Islet of Langerhans (tissue), 1 donor: ENCODE measurements at regions not wholly inside any gene's neighbourhood (a gene's known extent, or its start where the extent isn't known, plus 50 kb on each side); places are given as distances from the start of the nearest gene placed in this dataset.
"Not testable (repeated sequence)": the region's sequence is repeated elsewhere in the genome, so short reads cannot be mapped to it uniquely, and the experiment has no call there.

Source experiments
- FAIRE-seq: peaks from one replicate; lab custom pipeline; 2011; peaks lifted over from hg19 to GRCh38; lab: Jason Lieb, UNC

- FAIRE-seq: no peak
Observed at GRCh38 chr22:22697377-22698117, 53.1 kb downstream of the GGTLC2 start.

- FAIRE-seq: no peak
Observed at GRCh38 chr22:22698263-22698750, 53.9 kb downstream of the GGTLC2 start.

GRCh38 chr22:22700631-22701030 is 56.2 kb downstream of the GGTLC2 start:
- no peak for FAIRE-seq

- FAIRE-seq: not testable (repeated sequence)
Observed at GRCh38 chr22:22701557-22701956, 57.1 kb downstream of the GGTLC2 start.

GRCh38 chr22:22702237-22703202 is 58.1 kb downstream of the GGTLC2 start:
- FAIRE-seq: no peak

- no peak for FAIRE-seq
Observed at GRCh38 chr22:22703203-22703570, 58.8 kb downstream of the GGTLC2 start.

GRCh38 chr22:22703715-22704114 is 59.3 kb downstream of the GGTLC2 start:
- no peak for FAIRE-seq

GRCh38 chr22:22704156-22704946 is 59.9 kb downstream of the GGTLC2 start:
- FAIRE-seq: no peak

GRCh38 chr22:22705328-22706100 is 61.1 kb downstream of the GGTLC2 start:
- no peak for FAIRE-seq

GRCh38 chr22:22706253-22706915 is 62.0 kb downstream of the GGTLC2 start:
- no peak for FAIRE-seq

- FAIRE-seq: no peak
Observed at GRCh38 chr22:22709719-22710445, 65.5 kb downstream of the GGTLC2 start.

GRCh38 chr22:22710719-22711531 is 66.5 kb downstream of the GGTLC2 start:
- no peak for FAIRE-seq

GRCh38 chr22:22711532-22711913 is 67.1 kb downstream of the GGTLC2 start:
- FAIRE-seq: no peak

GRCh38 chr22:22712092-22712658 is 67.8 kb downstream of the GGTLC2 start:
- FAIRE-seq: no peak

GRCh38 chr22:22712666-22713365 is 68.4 kb downstream of the GGTLC2 start:
- no peak for FAIRE-seq

- no peak for FAIRE-seq
Observed at GRCh38 chr22:22713416-22713815, 69.0 kb downstream of the GGTLC2 start.

GRCh38 chr22:22714600-22715335 is 70.4 kb downstream of the GGTLC2 start:
- no peak for FAIRE-seq
